HepG2 (cell line): ENCODE measurements at regions not wholly inside any gene's neighbourhood (a gene's known extent, or its start where the extent isn't known, plus 50 kb on each side); places are given as distances from the start of the nearest gene placed in this dataset.

Experiments
- ATAC-seq: fragments of 200-7000 bp; cut with Tn5 transposase; 3 replicates; pipeline ENCODE4 v1.9.1; 2020; ENCODE audit warnings: mild to moderate bottlenecking, moderate library complexity
- BruUV-seq: library from RNA; stranded (reverse); fragments of 400-500 nt; replicated peaks from 2 replicates; lab custom pipeline; 2021; lab: Mats Ljungman, UMichigan
- CTCF ChIA-PET: fragments of 300-600 bp; formaldehyde crosslinking; extraction: SDS; loops from one replicate; lab custom pipeline; 2021; ENCODE audit warnings: low total read pairs, inconsistent platforms, low intra/inter-chr PET ratio; lab: Yijun Ruan, JAX
- POLR2A ChIA-PET: fragments of 350-600 bp; sonication (Branson Sonifier 250); formaldehyde crosslinking; loops from one replicate; lab custom pipeline; 2020; ENCODE audit warnings: antibody characterized with exemption, inconsistent platforms; lab: Yijun Ruan, JAX
- DNase-seq: peaks from one replicate; pipeline ENCODE4 v3.0.0-alpha.2; 2015; ENCODE audit warnings: low spot score
- FAIRE-seq: peaks from 3 replicates; lab custom pipeline; 2011; peaks lifted over from hg19 to GRCh38; lab: Jason Lieb, UNC
- H2AFZ ChIP-seq: one replicate; pipeline ENCODE4 v1.6.1; 2011; ENCODE audit warnings: low read length, inconsistent platforms
- H3K27ac ChIP-seq: fragments of 300-600 bp; 3 replicates; pipeline ENCODE4 v1.8.0; 2011; ENCODE audit warnings: mixed run types, mild to moderate bottlenecking, mixed read lengths, low read length, inconsistent platforms; ENCODE audit not compliant: insufficient read depth; ENCODE audit errors: extremely low read length
- H3K27me3 ChIP-seq, 2 experiments: fragments of 200-600 bp in 1 of 2; 2 replicates in 1 of 2; 3 replicates in 1 of 2; pipeline versions ENCODE4 v1.6.0 to v1.8.0; 2011; ENCODE audit warnings: low read length in 2 of 2, mild to moderate bottlenecking in 2 of 2, moderate library complexity in 2 of 2, inconsistent platforms in 1 of 2; ENCODE audit not compliant: insufficient read depth in 2 of 2, control insufficient read depth in 1 of 2
- H3K36me3 ChIP-seq, 2 experiments: fragments of 200-600 bp in 1 of 2; replicated peaks in 1 of 2; 2 replicates in 1 of 2; 3 replicates in 1 of 2; pipeline versions ENCODE4 v1.5.1 to v1.8.0; 2011; ENCODE audit warnings: low read length in 2 of 2, inconsistent platforms in 1 of 2; ENCODE audit not compliant: insufficient read depth in 2 of 2, control insufficient read depth in 1 of 2
- H3K4me1 ChIP-seq: 2 replicates; pipeline ENCODE4 v1.5.1; 2012; ENCODE audit warnings: low read length, inconsistent platforms; ENCODE audit not compliant: insufficient read depth
- H3K4me2 ChIP-seq: 2 replicates; pipeline ENCODE4 v1.6.0; 2011; ENCODE audit warnings: low read depth, low read length, inconsistent platforms
- H3K4me3 ChIP-seq, 3 experiments: fragments of 200-600 bp in 1 of 3; sonication (generic), shearing (Covaris generic) in 1 of 3; replicated peaks in 1 of 3; 2 replicates each; pipeline ENCODE4 v1.5.1; 2011 to 2016; ENCODE audit warnings: low read length in 3 of 3, inconsistent platforms in 2 of 3, low read depth in 2 of 3, mild to moderate bottlenecking in 2 of 3, control low read depth in 1 of 3, mixed read lengths in 1 of 3; ENCODE audit not compliant: insufficient read depth in 1 of 3
- H3K79me2 ChIP-seq: one replicate; pipeline ENCODE4 v1.6.1; 2011; ENCODE audit warnings: low read length, inconsistent platforms; ENCODE audit not compliant: insufficient read depth
- H3K9ac ChIP-seq: 2 replicates; pipeline ENCODE4 v1.6.0; 2011; ENCODE audit warnings: mild to moderate bottlenecking, low read depth, low read length, inconsistent platforms; ENCODE audit not compliant: insufficient read depth
- H3K9me3 ChIP-seq: 2 replicates; pipeline ENCODE4 v1.5.1; 2012; ENCODE audit warnings: mild to moderate bottlenecking, low read length
- H4K20me1 ChIP-seq: 2 replicates; pipeline ENCODE4 v1.6.0; 2011; ENCODE audit warnings: inconsistent platforms, mild to moderate bottlenecking, low read length, moderate library complexity; ENCODE audit not compliant: insufficient read depth
- FOXO1 ChIP-seq: sonication (generic); formaldehyde crosslinking; IDR thresholded peaks from 2 replicates; pipeline ENCODE4 v1.4.0; 2020; ENCODE audit warnings: missing genetic modification reagents
- GLMP ChIP-seq: sonication (generic); formaldehyde crosslinking; IDR thresholded peaks from 2 replicates; pipeline ENCODE4 v1.9.0; 2021; ENCODE audit warnings: missing genetic modification reagents, mild to moderate bottlenecking, borderline replicate concordance
- HNF4G ChIP-seq, 2 experiments: sonication (generic) in 1 of 2; formaldehyde crosslinking in 1 of 2; IDR thresholded peaks; 2 replicates each; pipeline versions ENCODE4 v1.4.0 to v1.6.1; 2011 to 2020; ENCODE audit warnings: borderline replicate concordance in 2 of 2, low read depth in 2 of 2, mild to moderate bottlenecking in 2 of 2, low read length in 1 of 2, missing genetic modification reagents in 1 of 2, moderate library complexity in 1 of 2
- KLF9 ChIP-seq: IDR thresholded peaks from 2 replicates; pipeline ENCODE4 v1.6.1; 2016; ENCODE audit warnings: low read depth
- NFE2L2 ChIP-seq: fragments of 150-350 bp; IDR thresholded peaks from 2 replicates; pipeline ENCODE4 v1.6.1; 2014; ENCODE audit warnings: low read length
- PRDM15 ChIP-seq: sonication (generic); formaldehyde crosslinking; IDR thresholded peaks from 2 replicates; pipeline ENCODE4 v1.4.0; 2020; ENCODE audit warnings: missing genetic modification reagents
- RNF219 ChIP-seq: sonication (generic); formaldehyde crosslinking; IDR thresholded peaks from 2 replicates; pipeline ENCODE4 v1.5.0; 2020; ENCODE audit warnings: mild to moderate bottlenecking, missing genetic modification reagents
- SMAD1 ChIP-seq: sonication (generic); formaldehyde crosslinking; IDR thresholded peaks from 2 replicates; pipeline ENCODE4 v1.4.0; 2020; ENCODE audit warnings: missing genetic modification reagents, low read depth, mild to moderate bottlenecking, borderline replicate concordance
- SNAI1 ChIP-seq: sonication (generic); formaldehyde crosslinking; IDR thresholded peaks from 2 replicates; pipeline ENCODE4 v1.5.0; 2020; ENCODE audit warnings: mild to moderate bottlenecking, missing genetic modification reagents, borderline replicate concordance
- TARDBP ChIP-seq: sonication (generic); formaldehyde crosslinking; IDR thresholded peaks from 2 replicates; pipeline ENCODE4 v1.8.0; 2022; ENCODE audit warnings: mild to moderate bottlenecking, missing genetic modification reagents
- YY1 ChIP-seq: IDR thresholded peaks from 2 replicates; pipeline ENCODE4 v1.6.1; 2011; ENCODE audit warnings: low read length, low read depth, moderate library complexity, mild to moderate bottlenecking; ENCODE audit not compliant: insufficient read depth, insufficient replicate concordance
- ZIK1 ChIP-seq: sonication (generic); formaldehyde crosslinking; IDR thresholded peaks from 2 replicates; pipeline ENCODE4 v1.5.0; 2020; ENCODE audit warnings: mild to moderate bottlenecking, low read depth, missing genetic modification reagents, borderline replicate concordance
- ZNF513 ChIP-seq: sonication (generic); formaldehyde crosslinking; conservative IDR thresholded peaks from 2 replicates; pipeline ENCODE4 v1.5.0; 2020; ENCODE audit warnings: missing genetic modification reagents
- ZNF746 ChIP-seq: sonication (generic); formaldehyde crosslinking; IDR thresholded peaks from 2 replicates; pipeline ENCODE4 v1.8.0; 2022; ENCODE audit warnings: mild to moderate bottlenecking, missing genetic modification reagents
- WGBS: methylation state at CpG from one replicate; pipeline ENCODE4 v1.1.6; 2017; ENCODE audit warnings: low lambda C conversion rate; 5-methylcytosine and 5-hydroxymethylcytosine counted together
- in situ Hi-C: cut with HindIII; loops from 2 replicates; pipeline ENCODE4 v1.10.0; 2017; ENCODE audit warnings: low pct_unique_long_range_greater_than_20kb; ENCODE audit not compliant: extremely low pct_ligation_motif_present
- intact Hi-C: fragments of 100-400 bp; cut with micrococcal nuclease; formaldehyde crosslinking; loops from one replicate; pipeline ENCODE4 v1.10.0; 2022; ENCODE audit not compliant: unreplicated experiment

GRCh38 chr3:117234331-117234730, 524.8 kb downstream of the TUSC7 start (continued):
- TF ChIP-seq PRDM15 (CRISPR knock-in tag) (no peak), KLF9 (no peak), NFE2L2 (no peak), SMAD1 (CRISPR knock-in tag) (no peak), SNAI1 (CRISPR knock-in tag) (no peak)

- CTCF ChIA-PET, result no interaction called here
- Histone ChIP-seq H3K36me3 (no peaks in the 10 kb centered on the region), H3K9me3 (no peaks in the 10 kb centered on the region), H3K27me3 (no peaks in the 10 kb centered on the region), H3K4me2 (no peak overlapping the region), H3K79me2 (no peaks in the 10 kb centered on the region), H4K20me1 (no peaks in the 10 kb centered on the region), H3K27ac (no peak overlapping the region), H3K4me3 (no peak overlapping the region), H3K9ac (no peak overlapping the region), H3K4me1 (no peaks in the 10 kb centered on the region), H2AFZ (no peak overlapping the region)
- in situ Hi-C loops, result no loop called here
- intact Hi-C loops, result no loop called here
- whole genome bisulfite sequencing, result 3% methylated on average over 1 of the region's 1 CpG
- no peak for ATAC-seq
- POLR2A ChIA-PET, result no interaction called here
- no peak for DNase-seq
- FAIRE-seq, result no peak
- no peak for TF ChIP-seq FOXO1
- TF ChIP-seq ZNF513, result no peak
- no peak for TF ChIP-seq GLMP
- no peak for TF ChIP-seq ZNF746 (CRISPR knock-in tag)
- TF ChIP-seq HNF4G (IDR thresholded peaks at IDR 0.05; ENCODE audit: borderline replicate concordance, low read depth, low read length), result no peak
- TF ChIP-seq HNF4G (CRISPR knock-in tag; IDR thresholded peaks at IDR 0.05; ENCODE audit: borderline replicate concordance, low read depth), result no peak
- TF ChIP-seq RNF219 (CRISPR knock-in tag), result no peak
- TF ChIP-seq YY1, result no peak
- TF ChIP-seq ZIK1, result no peak
- TF ChIP-seq TARDBP (CRISPR knock-in tag), result no peak
- no TSS peak for BruUV-seq
Measured at GRCh38 chr3:117235304-117235703, 525.7 kb downstream of the TUSC7 start.
